ENCODE measurements at regions not wholly inside any gene's neighbourhood (a gene's known extent, or its start where the extent isn't known, plus 50 kb on each side); places are given as distances from the start of the nearest gene placed in this dataset.

GRCh38 chr2:239531456-239532241, 130.8 kb upstream of the HDAC4 start:
- TF ChIP-seq CTCF (IDR thresholded peaks at IDR 0.05) = no peak
- TF ChIP-seq POLR2A (IDR thresholded peaks at IDR 0.05) = no peak
